Stimulated activated effector memory CD8-positive, alpha-beta T cell treated with anti-CD3 and anti-CD28 coated beads, Interleukin-12 subunit alpha, Interleukin-12 subunit beta, amount 100 ng/mL, for 72 hours (primary cell): ENCODE measurements at regions not wholly inside any gene's neighbourhood (a gene's known extent, or its start where the extent isn't known, plus 50 kb on each side); places are given as distances from the start of the nearest gene placed in this dataset.

Experiments used
- ATAC-seq: fragments of 150-1000 bp; cut with Tn5 transposase; 2 replicates; pipeline ENCODE4 v1.10.0; 2021
- DNase-seq, 2 donors: peaks; one replicate each; pipeline ENCODE4 v3.0.0; 2021 to 2022; ENCODE audit warnings: low spot score in 2 of 2
- H3K27ac Mint-ChIP-seq: one replicate; pipeline ENCODE4 v1.8.0; 2022; ENCODE audit warnings: mild to moderate bottlenecking, mixed read lengths
- H3K36me3 Mint-ChIP-seq: one replicate; pipeline ENCODE4 v1.8.0; 2022; ENCODE audit warnings: mild to moderate bottlenecking, mixed read lengths
- H3K4me1 Mint-ChIP-seq: one replicate; pipeline ENCODE4 v1.8.0; 2022; ENCODE audit warnings: mixed read lengths
- H3K4me3 Mint-ChIP-seq: one replicate; pipeline ENCODE4 v1.8.0; 2022; ENCODE audit warnings: mild to moderate bottlenecking, mixed read lengths
- H3K9me3 Mint-ChIP-seq: one replicate; pipeline ENCODE4 v1.8.0; 2022; ENCODE audit warnings: mixed read lengths

DNA sequence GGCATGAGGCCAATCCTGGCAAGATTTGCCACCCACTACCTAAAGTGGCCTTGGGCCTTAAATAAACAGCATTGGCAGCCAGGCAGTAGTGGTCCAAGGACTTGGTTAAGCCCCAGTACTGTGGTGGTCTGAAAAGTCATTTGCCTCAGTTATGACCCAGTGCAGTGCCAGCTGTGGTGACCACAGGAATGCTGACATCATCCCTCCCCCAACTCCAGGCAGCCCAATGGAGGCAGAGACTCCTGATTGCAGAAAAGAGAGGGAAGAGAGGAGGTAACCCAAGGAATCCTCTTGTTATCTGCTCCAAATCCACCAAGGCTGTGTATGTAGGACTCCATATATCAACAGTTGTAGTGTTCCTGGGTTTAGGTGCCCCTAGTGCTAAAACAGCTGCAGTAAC, 883.6 kb downstream of the SQOR start:
- ATAC-seq = no peak
- H3K27ac Mint-ChIP-seq = no peak overlapping the region
- H3K4me3 Mint-ChIP-seq = no peak overlapping the region
- no peaks in the 10 kb centered on the region for H3K36me3 Mint-ChIP-seq
- no peaks in the 10 kb centered on the region for H3K4me1 Mint-ChIP-seq
- peaks cover 3% of the 10 kb centered on the region for H3K9me3 Mint-ChIP-seq
- DNase-seq = no peak

DNA sequence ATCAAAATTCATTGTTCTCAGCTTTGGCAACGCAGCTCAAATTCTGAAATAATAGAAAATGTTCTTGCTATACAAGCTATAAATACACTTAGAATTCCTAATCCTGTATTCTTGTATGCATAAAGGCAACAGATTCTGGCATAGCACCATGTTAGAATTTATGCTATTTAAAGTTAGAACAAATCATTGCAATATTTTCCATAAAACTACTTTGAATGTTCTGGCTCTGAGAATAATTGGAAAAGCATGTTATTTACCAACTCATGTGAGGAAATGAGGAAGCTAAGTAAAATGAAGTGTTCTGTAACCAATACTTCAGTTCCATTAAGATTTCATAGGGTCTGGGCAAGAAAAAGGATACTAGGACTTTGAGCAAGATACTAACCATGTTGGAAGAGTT, 888.9 kb downstream of the SQOR start:
- Mint-ChIP-seq H3K4me1 (no peaks in the 10 kb centered on the region), H3K27ac (no peak overlapping the region), H3K4me3 (no peak overlapping the region), H3K9me3 (peaks cover 11% of the 10 kb centered on the region), H3K36me3 (no peaks in the 10 kb centered on the region)
- no peak for ATAC-seq
- DNase-seq = no peak

DNA sequence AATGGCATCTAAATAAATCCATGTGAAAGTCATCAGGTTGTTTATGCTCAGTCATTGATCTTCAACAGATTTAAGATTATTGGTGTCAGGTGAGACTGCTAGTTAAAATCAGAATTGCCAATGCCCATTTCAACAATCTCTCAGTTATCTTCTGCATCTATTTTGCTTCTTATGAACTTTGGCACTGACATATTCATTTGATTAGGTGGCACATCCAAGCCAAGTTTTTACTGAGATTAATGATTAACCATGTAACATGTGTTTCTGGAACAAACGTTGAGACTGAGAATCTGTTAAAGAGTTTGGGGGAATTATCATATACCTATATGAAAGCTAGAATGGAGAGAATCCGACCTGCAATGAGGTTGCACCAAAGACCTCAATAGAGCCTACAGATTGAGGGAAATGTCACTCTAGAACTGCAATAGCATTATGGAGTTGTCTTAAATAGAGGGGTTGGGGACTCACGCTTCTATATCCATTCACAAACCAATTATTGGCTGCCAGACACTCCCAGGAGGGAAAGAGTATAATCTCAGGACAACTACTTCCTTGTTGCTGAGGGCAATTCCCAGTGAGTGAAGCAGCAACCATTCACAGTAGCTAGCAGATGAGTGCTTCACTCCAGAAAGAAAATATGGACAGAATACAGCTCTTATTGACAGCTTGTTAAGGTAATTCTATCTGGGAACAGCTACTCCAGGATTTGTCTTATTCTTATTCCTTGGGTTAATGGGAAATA, 891.3 kb downstream of the SQOR start:
- DNase-seq = no peak
- no peaks in the 10 kb centered on the region for H3K4me1 Mint-ChIP-seq
- H3K36me3 Mint-ChIP-seq = no peaks in the 10 kb centered on the region
- H3K27ac Mint-ChIP-seq = no peak overlapping the region
- ATAC-seq = no peak
- H3K9me3 Mint-ChIP-seq = peaks cover 8% of the 10 kb centered on the region
- no peak overlapping the region for H3K4me3 Mint-ChIP-seq

DNA sequence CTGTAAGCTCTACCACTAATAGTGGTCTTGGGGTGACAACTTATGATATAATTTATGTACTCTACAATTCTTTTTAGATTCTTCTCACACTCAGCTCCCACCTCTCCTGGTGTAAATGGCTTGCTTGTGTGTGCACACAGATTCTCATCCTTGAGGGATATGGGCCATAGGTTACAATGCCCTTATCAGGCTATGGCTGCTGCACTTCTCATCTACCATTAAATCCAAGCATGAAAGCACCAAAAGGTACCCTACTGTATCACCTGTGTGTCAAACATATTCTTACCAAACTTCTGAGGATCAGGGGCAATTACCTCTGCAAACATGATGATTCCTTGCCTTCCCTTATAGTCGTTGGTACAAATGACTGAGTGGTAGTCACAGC, 891.9 kb downstream of the SQOR start:
- H3K4me3 Mint-ChIP-seq = no peak overlapping the region
- DNase-seq (no peak), ATAC-seq (no peak)
- H3K9me3 Mint-ChIP-seq = peaks cover 12% of the 10 kb centered on the region
- no peaks in the 10 kb centered on the region for H3K4me1 Mint-ChIP-seq
- no peak overlapping the region for H3K27ac Mint-ChIP-seq
- no peaks in the 10 kb centered on the region for H3K36me3 Mint-ChIP-seq

DNA sequence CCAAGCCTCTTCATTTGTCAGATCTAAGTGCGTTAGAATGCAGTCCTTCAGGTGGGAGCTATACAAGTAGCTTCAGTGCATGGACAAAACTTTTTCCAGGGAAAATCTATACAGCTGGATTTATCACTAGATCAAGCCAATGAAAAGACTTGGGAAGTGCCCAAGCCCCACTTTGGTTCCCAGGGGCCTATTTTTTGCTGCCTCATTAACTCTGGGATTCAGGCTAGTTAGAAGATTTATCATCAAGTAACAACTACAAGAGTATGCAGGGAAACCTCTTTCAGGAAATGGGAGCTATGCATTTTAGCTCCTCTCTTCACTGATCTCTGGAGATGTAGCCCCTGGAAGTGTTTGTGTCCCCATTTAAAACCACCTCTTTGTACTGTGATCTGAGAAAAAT, 908.8 kb downstream of the SQOR start:
- Mint-ChIP-seq H3K4me1 (no peaks in the 10 kb centered on the region), H3K36me3 (no peaks in the 10 kb centered on the region), H3K27ac (no peak overlapping the region), H3K9me3 (peaks cover 26% of the 10 kb centered on the region), H3K4me3 (no peak overlapping the region)
- DNase-seq = no peak
- ATAC-seq = no peak

DNA sequence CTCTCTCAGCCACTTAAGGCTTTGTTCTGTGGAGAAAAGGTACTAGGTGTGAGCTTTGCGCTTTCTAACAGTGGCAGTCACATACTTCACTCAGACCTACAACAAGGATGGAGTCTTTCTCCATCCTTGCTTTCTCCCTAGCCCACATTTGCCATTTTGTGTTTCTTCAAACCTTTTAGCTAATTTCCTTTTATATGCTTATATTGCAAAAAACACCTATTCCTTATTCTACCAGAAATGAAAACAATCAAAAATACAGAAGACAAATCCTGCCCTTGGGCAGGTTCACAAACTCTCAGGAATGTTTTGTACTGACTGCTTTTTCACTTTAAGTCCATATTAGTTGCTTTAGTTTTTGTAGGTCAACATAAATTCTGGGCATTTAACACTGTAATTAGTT, 914.2 kb downstream of the SQOR start:
- DNase-seq = no peak
- no peaks in the 10 kb centered on the region for H3K4me1 Mint-ChIP-seq
- no peaks in the 10 kb centered on the region for H3K36me3 Mint-ChIP-seq
- H3K4me3 Mint-ChIP-seq = no peak overlapping the region
- no peak overlapping the region for H3K27ac Mint-ChIP-seq
- no peak for ATAC-seq
- peaks cover 20% of the 10 kb centered on the region for H3K9me3 Mint-ChIP-seq

DNA sequence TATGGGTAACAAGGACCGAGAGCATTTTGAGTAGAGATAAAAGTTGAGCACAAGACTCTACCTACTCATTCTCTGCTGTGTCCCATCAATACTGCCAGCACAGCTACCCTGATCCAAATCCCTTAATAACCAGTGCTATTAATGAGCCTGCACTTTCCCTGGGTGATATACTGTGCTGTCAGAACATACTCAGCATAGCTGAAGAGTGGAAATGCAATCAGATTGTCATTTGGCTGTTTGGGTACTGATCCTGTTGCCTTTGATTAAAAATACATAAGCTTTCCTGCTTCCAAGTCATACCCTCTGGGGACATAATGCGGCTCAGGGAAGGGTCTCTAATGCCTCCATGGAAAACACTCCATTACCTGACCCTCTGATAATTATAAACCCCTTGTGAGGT, 917.5 kb downstream of the SQOR start:
- Mint-ChIP-seq H3K9me3 (peaks cover 20% of the 10 kb centered on the region), H3K4me3 (no peak overlapping the region), H3K36me3 (no peaks in the 10 kb centered on the region), H3K4me1 (no peaks in the 10 kb centered on the region), H3K27ac (no peak overlapping the region)
- DNase-seq (no peak), ATAC-seq (no peak)

DNA sequence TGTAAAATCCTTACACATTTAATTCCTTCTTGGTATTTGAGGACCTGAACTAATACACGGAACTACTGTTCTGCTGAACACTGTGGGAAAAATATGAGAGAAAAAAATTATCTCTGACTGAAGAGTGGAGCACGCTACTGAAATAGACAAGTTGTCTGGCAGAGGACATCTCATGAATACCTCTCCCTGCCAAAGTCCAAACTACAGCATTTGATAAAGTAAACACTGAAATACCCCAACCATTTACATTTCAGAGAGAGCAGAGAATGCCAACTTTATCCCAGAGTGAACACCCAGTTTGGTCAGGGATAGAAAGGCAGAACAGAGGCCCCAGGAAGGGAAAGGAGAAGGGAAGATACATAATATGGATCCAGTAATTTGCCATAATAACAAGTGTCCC, 920.7 kb downstream of the SQOR start:
- no peak overlapping the region for H3K4me3 Mint-ChIP-seq
- ATAC-seq = no peak
- peaks cover 14% of the 10 kb centered on the region for H3K9me3 Mint-ChIP-seq
- H3K36me3 Mint-ChIP-seq = no peaks in the 10 kb centered on the region
- no peaks in the 10 kb centered on the region for H3K4me1 Mint-ChIP-seq
- DNase-seq = no peak
- H3K27ac Mint-ChIP-seq = no peak overlapping the region

DNA sequence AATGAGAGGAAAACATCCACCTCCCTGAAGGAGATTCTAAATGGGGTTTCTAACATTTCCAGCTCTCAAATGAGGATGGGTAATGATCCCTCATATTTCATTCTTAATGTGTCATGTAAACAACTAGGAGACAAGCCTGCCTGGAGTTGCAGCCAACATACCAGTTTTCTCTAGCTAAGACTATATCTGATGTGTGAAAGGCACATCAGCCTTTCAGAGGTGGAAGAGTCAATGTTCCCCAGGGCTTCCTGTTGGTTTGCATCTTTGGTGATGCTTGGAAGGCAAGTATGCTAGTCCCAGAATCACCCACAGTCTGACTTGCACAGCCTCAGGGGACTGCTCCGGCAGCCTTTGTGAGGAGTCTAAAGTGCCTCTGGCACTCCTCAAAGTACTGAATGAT, 921.2 kb downstream of the SQOR start:
- H3K4me3 Mint-ChIP-seq = no peak overlapping the region

DNA sequence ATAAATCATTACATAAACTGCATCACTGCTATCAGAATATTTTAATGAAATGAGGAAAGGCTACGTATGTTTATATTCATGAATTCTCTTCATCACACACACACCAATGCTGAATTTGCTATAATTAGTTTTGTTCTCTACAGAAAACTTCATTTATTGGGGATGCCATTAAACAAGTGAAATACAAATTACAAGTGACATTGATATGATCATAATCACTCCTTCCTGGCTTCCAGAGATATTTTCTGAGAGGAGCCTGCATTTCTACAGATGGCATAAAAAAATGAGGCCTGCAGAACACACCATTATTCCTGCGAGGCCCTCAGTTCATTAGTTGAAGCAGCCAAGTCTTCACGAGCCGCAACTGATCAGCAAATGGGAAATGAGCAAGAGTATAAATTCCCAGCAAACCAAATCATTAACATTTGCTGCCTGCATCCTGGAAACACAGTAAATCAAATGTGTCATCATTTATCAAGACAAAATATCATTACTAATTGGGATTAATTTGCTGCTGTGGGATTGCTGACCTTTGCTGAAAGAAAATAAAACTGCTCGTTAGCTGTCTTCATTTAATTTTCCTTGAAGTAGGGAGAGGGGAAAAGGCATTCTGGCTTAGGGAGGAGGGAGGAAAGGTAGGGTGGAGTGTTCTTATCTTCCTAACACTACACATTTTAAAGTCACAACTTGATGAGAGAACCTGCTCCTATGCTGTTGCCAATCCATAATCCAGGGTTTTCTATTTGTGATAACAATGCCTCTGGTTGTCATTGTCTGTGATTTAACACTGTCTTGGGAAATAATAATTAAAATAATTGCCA, 921.9 kb downstream of the SQOR start:
- ATAC-seq (no peak), DNase-seq (no peak)
- H3K4me1 Mint-ChIP-seq = no peaks in the 10 kb centered on the region
- no peaks in the 10 kb centered on the region for H3K36me3 Mint-ChIP-seq
- no peak overlapping the region for H3K27ac Mint-ChIP-seq
- H3K4me3 Mint-ChIP-seq = no peak overlapping the region
- peaks cover 18% of the 10 kb centered on the region for H3K9me3 Mint-ChIP-seq

More for the DNA sequence above, 921.2 kb downstream of the SQOR start:
- ATAC-seq (no peak), DNase-seq (no peak)
- no peaks in the 10 kb centered on the region for H3K36me3 Mint-ChIP-seq
- H3K27ac Mint-ChIP-seq = no peak overlapping the region
- no peaks in the 10 kb centered on the region for H3K4me1 Mint-ChIP-seq
- peaks cover 15% of the 10 kb centered on the region for H3K9me3 Mint-ChIP-seq

DNA sequence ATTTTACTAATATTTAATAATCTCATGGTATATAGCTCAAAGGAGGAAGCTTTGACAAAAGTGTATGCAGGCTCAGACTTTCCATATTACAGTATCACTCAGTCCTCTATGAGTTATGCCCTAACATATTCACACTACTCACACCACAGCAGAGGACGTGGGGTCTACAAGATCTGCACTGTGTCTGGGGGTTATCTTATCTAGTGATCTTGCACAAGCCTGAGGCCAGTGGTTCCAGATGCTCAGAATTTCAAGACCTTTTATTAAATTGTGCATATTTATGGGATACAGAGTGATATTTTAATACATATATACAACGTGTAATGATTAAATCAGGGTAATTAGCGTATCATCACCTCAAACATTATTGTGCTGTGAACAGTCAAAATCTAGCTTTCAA, 933.1 kb downstream of the SQOR start:
- Mint-ChIP-seq H3K4me3 (no peak overlapping the region), H3K27ac (no peak overlapping the region), H3K4me1 (no peaks in the 10 kb centered on the region), H3K9me3 (peaks cover 9% of the 10 kb centered on the region), H3K36me3 (no peaks in the 10 kb centered on the region)
- ATAC-seq = no peak
- no peak for DNase-seq

DNA sequence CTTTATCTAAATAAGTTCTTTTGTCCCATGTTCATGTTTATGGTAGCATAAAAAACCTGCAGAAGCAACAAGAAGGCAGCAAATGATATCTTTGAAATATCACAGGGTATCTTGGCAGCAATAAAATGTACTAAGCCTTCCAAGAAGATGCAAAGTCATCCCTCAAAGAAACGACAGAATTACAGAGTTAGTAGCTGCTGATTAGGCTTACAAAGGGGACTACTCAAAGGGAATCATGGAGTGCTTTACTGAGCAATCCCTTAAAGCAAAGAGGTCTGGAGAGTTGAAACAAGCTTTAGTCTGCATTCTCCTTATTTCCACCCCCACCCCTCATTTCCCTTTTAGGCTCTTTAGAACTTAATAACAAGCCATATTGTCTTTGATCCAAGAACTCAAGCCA, 935.0 kb downstream of the SQOR start:
- no peak for ATAC-seq
- H3K4me1 Mint-ChIP-seq = no peaks in the 10 kb centered on the region
- H3K9me3 Mint-ChIP-seq = peaks cover 10% of the 10 kb centered on the region
- H3K36me3 Mint-ChIP-seq = no peaks in the 10 kb centered on the region
- no peak overlapping the region for H3K27ac Mint-ChIP-seq
- no peak overlapping the region for H3K4me3 Mint-ChIP-seq
- DNase-seq = no peak

DNA sequence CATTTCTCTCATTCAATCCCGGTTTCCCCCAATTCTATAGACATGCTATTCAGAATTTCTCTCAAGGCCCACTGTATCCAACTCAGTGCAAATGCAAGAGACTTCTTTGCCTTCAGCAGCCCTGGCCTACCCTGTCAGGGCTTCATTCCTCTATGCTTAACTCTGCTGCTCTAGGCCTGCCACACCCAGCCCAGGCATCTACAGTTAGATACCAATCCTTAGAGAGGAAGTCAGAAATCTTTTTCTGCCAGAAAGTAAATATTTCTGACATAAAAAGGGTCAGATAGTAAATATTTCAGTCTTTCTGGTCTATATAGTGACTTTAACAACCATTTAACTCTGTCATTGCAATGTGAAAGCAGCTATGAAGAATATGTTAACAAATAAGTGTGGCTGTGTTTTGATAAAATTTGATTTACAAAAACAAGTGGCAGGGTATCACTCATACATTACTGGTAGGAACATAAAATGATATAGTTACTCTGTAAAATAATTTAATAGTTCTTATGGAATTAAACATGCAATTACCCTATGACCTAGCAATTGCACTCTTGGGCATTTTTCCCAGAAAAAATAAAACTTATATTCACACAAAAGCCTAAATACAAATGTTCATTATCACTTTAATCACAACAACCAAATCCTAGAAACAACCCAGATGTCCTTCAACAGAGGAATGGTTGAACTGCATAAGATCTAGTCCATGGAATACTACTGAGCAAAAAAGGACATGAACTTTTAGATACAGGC, 942.0 kb downstream of the SQOR start:
- Mint-ChIP-seq H3K4me3 (no peak overlapping the region), H3K4me1 (no peaks in the 10 kb centered on the region), H3K36me3 (no peaks in the 10 kb centered on the region), H3K9me3 (peaks cover 10% of the 10 kb centered on the region), H3K27ac (no peak overlapping the region)
- DNase-seq (no peak), ATAC-seq (no peak)

DNA sequence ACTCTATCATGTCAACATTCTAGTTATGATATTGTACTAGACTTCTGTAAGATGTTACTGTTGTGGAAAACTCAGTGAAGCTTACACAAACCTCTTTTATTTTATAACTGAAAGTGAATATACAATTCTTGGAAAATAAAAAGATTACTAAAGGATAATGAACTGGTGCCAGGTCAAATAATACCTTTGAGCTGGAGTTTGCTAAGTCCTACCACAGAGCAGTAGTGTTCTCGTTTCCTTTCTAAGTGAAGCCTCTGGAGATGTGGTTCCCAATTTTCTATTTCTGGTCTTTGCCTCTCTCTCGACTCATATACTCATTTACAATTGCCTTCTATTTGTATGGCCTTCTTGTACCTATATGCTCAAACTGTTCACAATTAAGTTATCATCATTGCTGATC, 942.9 kb downstream of the SQOR start:
- no peak overlapping the region for H3K4me3 Mint-ChIP-seq
- ATAC-seq (no peak), DNase-seq (no peak)
- H3K9me3 Mint-ChIP-seq = peaks cover 10% of the 10 kb centered on the region
- no peaks in the 10 kb centered on the region for H3K4me1 Mint-ChIP-seq
- no peaks in the 10 kb centered on the region for H3K36me3 Mint-ChIP-seq
- H3K27ac Mint-ChIP-seq = no peak overlapping the region

DNA sequence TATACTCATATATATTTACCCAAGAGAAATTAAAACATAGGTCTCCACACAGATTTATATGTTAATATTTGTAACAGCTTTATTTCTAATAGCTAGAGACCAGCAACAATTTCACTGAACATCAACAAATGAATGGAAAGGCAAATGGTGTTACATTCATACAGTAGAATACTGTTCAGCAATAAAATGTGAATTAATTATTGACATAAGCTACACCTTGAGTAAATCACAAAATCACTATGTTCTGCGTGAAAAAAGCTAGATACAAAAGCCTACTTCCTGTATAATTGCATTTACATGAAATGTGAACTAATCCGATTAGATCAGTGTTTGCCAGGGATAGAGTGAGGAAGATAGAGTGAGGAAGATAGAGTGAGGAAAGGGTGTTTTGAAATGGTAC, 945.7 kb downstream of the SQOR start:
- Mint-ChIP-seq H3K36me3 (no peaks in the 10 kb centered on the region), H3K27ac (no peak overlapping the region), H3K9me3 (peaks cover 15% of the 10 kb centered on the region), H3K4me1 (no peaks in the 10 kb centered on the region), H3K4me3 (no peak overlapping the region)
- ATAC-seq (no peak), DNase-seq (no peak)

DNA sequence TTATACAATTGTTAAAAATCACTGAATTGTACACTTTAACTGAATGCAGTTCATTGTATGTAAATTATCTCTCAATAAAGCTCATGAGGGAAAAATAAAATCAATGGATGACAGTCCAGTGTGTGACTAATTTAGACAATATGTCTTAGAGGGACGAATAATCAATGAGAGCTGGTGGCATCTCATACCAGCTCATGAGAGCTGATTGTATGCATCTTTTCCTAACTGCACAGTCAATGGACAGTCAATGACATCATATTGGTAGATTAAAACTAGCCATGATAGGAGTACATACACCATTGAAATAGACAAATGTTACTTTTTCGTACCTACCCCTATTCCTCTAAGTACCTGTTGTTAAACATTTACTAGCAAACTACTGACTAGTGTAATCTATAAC, 946.1 kb downstream of the SQOR start:
- Mint-ChIP-seq H3K4me1 (no peaks in the 10 kb centered on the region), H3K36me3 (no peaks in the 10 kb centered on the region), H3K27ac (no peak overlapping the region), H3K4me3 (no peak overlapping the region), H3K9me3 (peaks cover 15% of the 10 kb centered on the region)
- no peak for ATAC-seq
- no peak for DNase-seq
